HEK293 (cell line): ENCODE measurements at regions not wholly inside any gene's neighbourhood (a gene's known extent, or its start where the extent isn't known, plus 50 kb on each side); places are given as distances from the start of the nearest gene placed in this dataset.
A peak's percentile ranks its signal among the peaks of the same experiment; 100 is the strongest.

Experiments
- CTCF ChIA-PET: fragments of 350-600 bp; formaldehyde crosslinking; extraction: SDS; loops from one replicate; lab custom pipeline; 2021; ENCODE audit warnings: antibody characterized with exemption; lab: Yijun Ruan, JAX
- POLR2A ChIA-PET: fragments of 300-600 bp; formaldehyde crosslinking; extraction: SDS; loops from one replicate; lab custom pipeline; 2020; ENCODE audit warnings: antibody characterized with exemption, inconsistent platforms; lab: Yijun Ruan, JAX
- H3K27ac ChIP-seq: fragments of 200-500 bp; sonication (Bioruptor generic); 2 replicates; pipeline ENCODE4 v1.5.1; 2014; ENCODE audit warnings: low read depth, low read length, control low read depth, inconsistent platforms; ENCODE audit errors: extremely low read depth
- H3K36me3 ChIP-seq, 2 experiments: fragments of 200-500 bp in 1 of 2; sonication (Bioruptor generic) in 1 of 2; 1 replicate in 1 of 2; 2 replicates in 1 of 2; pipeline ENCODE4 v1.5.1; 2014 to 2017; ENCODE audit warnings: inconsistent platforms in 2 of 2, low read length in 2 of 2; ENCODE audit not compliant: control insufficient read depth in 2 of 2, insufficient read depth in 1 of 2
- H3K4me1 ChIP-seq: fragments of 200-500 bp; sonication (Bioruptor generic); 2 replicates; pipeline ENCODE4 v1.5.1; 2014; ENCODE audit warnings: mild to moderate bottlenecking, low read length, inconsistent platforms; ENCODE audit not compliant: control insufficient read depth, insufficient read depth
- H3K4me3 ChIP-seq: 2 replicates; pipeline ENCODE4 v1.5.1; 2011; ENCODE audit warnings: low read depth, mild to moderate bottlenecking, control low read depth, low read length, moderate library complexity
- H3K9me3 ChIP-seq: fragments of 200-500 bp; sonication (Bioruptor generic); 2 replicates; pipeline ENCODE4 v1.5.1; 2014; ENCODE audit warnings: low read depth, low read length, inconsistent platforms; ENCODE audit not compliant: control insufficient read depth, insufficient read depth
- FEZF1 ChIP-seq: fragments of 450-650 bp; formaldehyde crosslinking; IDR thresholded peaks from 2 replicates; pipeline ENCODE4 v1.5.1; 2016; ENCODE audit warnings: missing biosample characterization, missing genetic modification characterization
- KLF1 ChIP-seq: fragments of 450-650 bp; formaldehyde crosslinking; IDR thresholded peaks from 2 replicates; pipeline ENCODE4 v1.5.1; 2016; ENCODE audit warnings: missing biosample characterization, missing genetic modification characterization
- PBX3 ChIP-seq: sonication (generic); formaldehyde crosslinking; IDR thresholded peaks from 2 replicates; pipeline ENCODE4 v1.8.1; 2022; ENCODE audit warnings: mild to moderate bottlenecking, moderate library complexity, missing genetic modification reagents
- ZBTB10 ChIP-seq: fragments of 450-650 bp; formaldehyde crosslinking; IDR thresholded peaks from 2 replicates; pipeline ENCODE4 v1.5.1; 2016; ENCODE audit warnings: missing biosample characterization, missing genetic modification characterization
- ZBTB21 ChIP-seq: fragments of 450-650 bp; formaldehyde crosslinking; IDR thresholded peaks from 2 replicates; pipeline ENCODE4 v1.5.1; 2017; ENCODE audit warnings: missing biosample characterization, missing genetic modification characterization
- ZFP41 ChIP-seq: fragments of 450-650 bp; formaldehyde crosslinking; IDR thresholded peaks from 2 replicates; pipeline ENCODE4 v1.5.1; 2016; ENCODE audit warnings: missing biosample characterization, missing genetic modification characterization, borderline replicate concordance
- ZFP69B ChIP-seq: fragments of 450-650 bp; formaldehyde crosslinking; IDR thresholded peaks from 2 replicates; pipeline ENCODE4 v1.5.1; 2016; ENCODE audit warnings: missing biosample characterization, missing genetic modification characterization
- ZNF211 ChIP-seq: fragments of 450-650 bp; formaldehyde crosslinking; IDR thresholded peaks from 2 replicates; pipeline ENCODE4 v1.5.1; 2016; ENCODE audit warnings: low read depth, missing biosample characterization, missing genetic modification characterization
- ZNF214 ChIP-seq: fragments of 450-650 bp; formaldehyde crosslinking; IDR thresholded peaks from 2 replicates; pipeline ENCODE4 v1.5.1; 2017; ENCODE audit warnings: missing biosample characterization, mild to moderate bottlenecking, missing genetic modification characterization, borderline replicate concordance
- ZNF311 ChIP-seq: fragments of 450-650 bp; formaldehyde crosslinking; IDR thresholded peaks from 2 replicates; pipeline ENCODE4 v1.5.1; 2017; ENCODE audit warnings: missing biosample characterization, missing genetic modification characterization, borderline replicate concordance
- ZNF324 ChIP-seq: fragments of 450-650 bp; formaldehyde crosslinking; IDR thresholded peaks from 2 replicates; pipeline ENCODE4 v1.5.1; 2016; ENCODE audit warnings: missing biosample characterization, missing genetic modification characterization
- ZNF426 ChIP-seq: fragments of 450-650 bp; formaldehyde crosslinking; IDR thresholded peaks from 2 replicates; pipeline ENCODE4 v1.5.1; 2017; ENCODE audit warnings: missing biosample characterization, missing genetic modification characterization, mild to moderate bottlenecking, inconsistent platforms, moderate library complexity
- ZNF501 ChIP-seq: fragments of 450-650 bp; formaldehyde crosslinking; IDR thresholded peaks from 2 replicates; pipeline ENCODE4 v1.5.1; 2016; ENCODE audit warnings: missing biosample characterization, missing genetic modification characterization
- ZNF510 ChIP-seq: fragments of 450-650 bp; formaldehyde crosslinking; IDR thresholded peaks from 2 replicates; pipeline ENCODE4 v1.5.1; 2018; ENCODE audit warnings: mild to moderate bottlenecking, missing genetic modification characterization, missing biosample characterization; ENCODE audit not compliant: insufficient replicate concordance
- ZNF558 ChIP-seq: fragments of 450-650 bp; formaldehyde crosslinking; IDR thresholded peaks from 2 replicates; pipeline ENCODE4 v1.5.1; 2016; ENCODE audit warnings: missing biosample characterization, missing genetic modification characterization
- ZNF639 ChIP-seq: fragments of 450-650 bp; formaldehyde crosslinking; IDR thresholded peaks from 2 replicates; pipeline ENCODE4 v1.5.1; 2016; ENCODE audit warnings: missing biosample characterization, missing genetic modification characterization
- ZNF660 ChIP-seq: fragments of 450-650 bp; IDR thresholded peaks from 2 replicates; pipeline ENCODE4 v1.5.1; 2018; ENCODE audit warnings: missing biosample characterization, mild to moderate bottlenecking, missing genetic modification characterization
- ZNF792 ChIP-seq: fragments of 450-650 bp; formaldehyde crosslinking; IDR thresholded peaks from 2 replicates; pipeline ENCODE4 v1.5.1; 2016; ENCODE audit warnings: missing biosample characterization, missing genetic modification characterization
- ZNF830 ChIP-seq: fragments of 450-650 bp; IDR thresholded peaks from 2 replicates; pipeline ENCODE4 v1.5.0; 2018; ENCODE audit warnings: missing biosample characterization, missing genetic modification characterization, low read depth, mild to moderate bottlenecking, moderate library complexity
- ZSCAN30 ChIP-seq: fragments of 450-650 bp; IDR thresholded peaks from 2 replicates; pipeline ENCODE4 v1.5.1; 2018; ENCODE audit warnings: missing biosample characterization, mild to moderate bottlenecking, missing genetic modification characterization, moderate library complexity

GRCh38 chr7:46315891-46316290, 394.8 kb upstream of the IGFBP3 start:
- CTCF ChIA-PET, result no interaction called here
- H3K27ac ChIP-seq, result no peak overlapping the region

GRCh38 chr7:46301677-46302076, 380.6 kb upstream of the IGFBP3 start:
- no peaks in the 10 kb centered on the region for H3K4me1 ChIP-seq
- H3K9me3 ChIP-seq, result no peaks in the 10 kb centered on the region
- ChIA-PET CTCF (interaction anchor here (0.6 kb wide), 1 partner anchor 228 kb away, joined by 3 read pairs; no protein-coding TSS in a partner anchor), POLR2A (no interaction called here)
- no peak overlapping the region for H3K27ac ChIP-seq
- no peaks in the 10 kb centered on the region for H3K36me3 ChIP-seq
- TF ChIP-seq ZFP41 (tag by site-specific recombination) (no peak), KLF1 (tag by site-specific recombination) (no peak), PBX3 (CRISPR knock-in tag) (no peak), ZNF501 (tag by site-specific recombination) (no peak), ZNF214 (tag by site-specific recombination) (no peak)
- no peak overlapping the region for H3K4me3 ChIP-seq

More at GRCh38 chr7:46315891-46316290, 394.8 kb upstream of the IGFBP3 start:
- Histone ChIP-seq H3K4me3 (no peak overlapping the region), H3K4me1 (no peaks in the 10 kb centered on the region), H3K9me3 (no peaks in the 10 kb centered on the region), H3K36me3 (no peaks in the 10 kb centered on the region)
- TF ChIP-seq ZNF660 (tag by site-specific recombination) (no peak), ZSCAN30 (no peak), FEZF1 (no peak), ZFP69B (tag by site-specific recombination) (no peak), ZNF830 (tag by site-specific recombination) (no peak), ZBTB10 (tag by site-specific recombination) (no peak), ZNF639 (tag by site-specific recombination) (no peak), ZNF426 (tag by site-specific recombination) (no peak), ZNF211 (tag by site-specific recombination) (no peak)
- POLR2A ChIA-PET, result interaction anchor here (0.6 kb wide), 1 partner anchor 637 kb away, joined by 6 read pairs; no protein-coding TSS in a partner anchor

GRCh38 chr7:46297515-46297914, 376.4 kb upstream of the IGFBP3 start:
- TF ChIP-seq ZNF510 (tag by site-specific recombination), result no peak
- TF ChIP-seq ZBTB21 (tag by site-specific recombination), result no peak
- no peak for TF ChIP-seq ZNF311 (tag by site-specific recombination)
- no peak for TF ChIP-seq ZNF324 (tag by site-specific recombination)
- no peak for TF ChIP-seq ZNF792 (tag by site-specific recombination)
- peak; percentile 93 for TF ChIP-seq ZNF558 (tag by site-specific recombination)
- Histone ChIP-seq H3K36me3 (no peaks in the 10 kb centered on the region), H3K4me3 (no peak overlapping the region), H3K4me1 (no peaks in the 10 kb centered on the region), H3K9me3 (no peaks in the 10 kb centered on the region), H3K27ac (no peak overlapping the region)
- CTCF ChIA-PET, result no interaction called here
- POLR2A ChIA-PET, result no interaction called here
